ENCODE measurements at regions not wholly inside any gene's neighbourhood (a gene's known extent, or its start where the extent isn't known, plus 50 kb on each side); places are given as distances from the start of the nearest gene placed in this dataset.

- Mint-ChIP-seq H3K27me3 (ENCODE audit: low read depth, unreplicated experiment) (no peaks in the 10 kb centered on the region), H3K36me3 (ENCODE audit: low read depth, unreplicated experiment) (no peaks in the 10 kb centered on the region), H3K4me3 (ENCODE audit: unreplicated experiment) (no peak overlapping the region), H3K9me3 (ENCODE audit: unreplicated experiment) (no peaks in the 10 kb centered on the region), H3K4me1 (ENCODE audit: low read depth, unreplicated experiment) (no peaks in the 10 kb centered on the region), H3K27ac (ENCODE audit: unreplicated experiment) (no peak overlapping the region)
- Histone ChIP-seq H2AFZ (ENCODE audit: low read depth, low read length) (no peak overlapping the region), H3K9ac (ENCODE audit: low read length) (no peak overlapping the region), H3K79me2 (ENCODE audit: insufficient read depth, low read length) (no peaks in the 10 kb centered on the region), H3K4me3 (ENCODE audit: insufficient read depth, low read depth, low read length) (no peak overlapping the region), H3K27ac (ENCODE audit: low read depth, low read length) (no peak overlapping the region), H3K4me1 (ENCODE audit: insufficient read depth, low read length) (no peaks in the 10 kb centered on the region), H3K27me3 (ENCODE audit: insufficient read depth, low read length) (no peaks in the 10 kb centered on the region), H3K4me2 (ENCODE audit: low read length) (no peak overlapping the region), H3K36me3 (ENCODE audit: insufficient read depth, low read length) (no peaks in the 10 kb centered on the region), H3K9me3 (ENCODE audit: insufficient read depth, low read depth, low read length) (no peaks in the 10 kb centered on the region), H4K20me1 (ENCODE audit: insufficient read depth, low read length) (no peaks in the 10 kb centered on the region)
- no peak for TF ChIP-seq EZH2 (IDR thresholded peaks at IDR 0.05; ENCODE audit: insufficient read depth, low read length)
- no peak for TF ChIP-seq CTCF (IDR thresholded peaks at IDR 0.05; ENCODE audit: insufficient read depth, low read depth, low read length)
- no peak for FAIRE-seq
- no peak for DNase-seq (ENCODE audit: low read depth)
These were observed 698.8 kb upstream of the CELF2 start for GRCh38 chr10:10318856-10319255.

GRCh38 chr10:10320956-10321355 is 696.7 kb upstream of the CELF2 start:
- no peak overlapping the region for H3K9ac ChIP-seq (ENCODE audit: low read length)
- no peaks in the 10 kb centered on the region for H3K27me3 Mint-ChIP-seq (ENCODE audit: low read depth, unreplicated experiment)
- H3K36me3 Mint-ChIP-seq (ENCODE audit: low read depth, unreplicated experiment) = no peaks in the 10 kb centered on the region
- H3K9me3 ChIP-seq (ENCODE audit: insufficient read depth, low read depth, low read length) = no peaks in the 10 kb centered on the region
- no peak overlapping the region for H3K4me3 Mint-ChIP-seq (ENCODE audit: unreplicated experiment)
- no peak overlapping the region for H3K27ac ChIP-seq (ENCODE audit: low read depth, low read length)
- no peaks in the 10 kb centered on the region for H3K79me2 ChIP-seq (ENCODE audit: insufficient read depth, low read length)
- H3K9me3 Mint-ChIP-seq (ENCODE audit: unreplicated experiment) = no peaks in the 10 kb centered on the region
- DNase-seq (ENCODE audit: low read depth) (peak; percentile 67), FAIRE-seq (peak; percentile 23)
- no peaks in the 10 kb centered on the region for H3K27me3 ChIP-seq (ENCODE audit: insufficient read depth, low read length)
- H3K4me3 ChIP-seq (ENCODE audit: insufficient read depth, low read depth, low read length) = no peak overlapping the region
- H4K20me1 ChIP-seq (ENCODE audit: insufficient read depth, low read length) = no peaks in the 10 kb centered on the region
- TF ChIP-seq EZH2 (IDR thresholded peaks at IDR 0.05; ENCODE audit: insufficient read depth, low read length) = no peak
- no peak for TF ChIP-seq CTCF (IDR thresholded peaks at IDR 0.05; ENCODE audit: insufficient read depth, low read depth, low read length)
- H3K27ac Mint-ChIP-seq (ENCODE audit: unreplicated experiment) = no peak overlapping the region
- no peaks in the 10 kb centered on the region for H3K36me3 ChIP-seq (ENCODE audit: insufficient read depth, low read length)
- H3K4me2 ChIP-seq (ENCODE audit: low read length) = no peak overlapping the region
- H2AFZ ChIP-seq (ENCODE audit: low read depth, low read length) = no peak overlapping the region
- H3K4me1 Mint-ChIP-seq (ENCODE audit: low read depth, unreplicated experiment) = no peaks in the 10 kb centered on the region
- no peaks in the 10 kb centered on the region for H3K4me1 ChIP-seq (ENCODE audit: insufficient read depth, low read length)

GRCh38 chr10:10326116-10326515 is 691.6 kb upstream of the CELF2 start:
- peak; percentile 32 for DNase-seq (ENCODE audit: low read depth)

More at GRCh38 chr10:10326116-10326515, 691.6 kb upstream of the CELF2 start:
- TF ChIP-seq CTCF (IDR thresholded peaks at IDR 0.05; ENCODE audit: insufficient read depth, low read depth, low read length) (no peak), EZH2 (IDR thresholded peaks at IDR 0.05; ENCODE audit: insufficient read depth, low read length) (no peak)
- Histone ChIP-seq H3K9ac (ENCODE audit: low read length) (no peak overlapping the region), H2AFZ (ENCODE audit: low read depth, low read length) (no peak overlapping the region), H3K4me2 (ENCODE audit: low read length) (no peak overlapping the region), H3K9me3 (ENCODE audit: insufficient read depth, low read depth, low read length) (no peaks in the 10 kb centered on the region), H3K36me3 (ENCODE audit: insufficient read depth, low read length) (no peaks in the 10 kb centered on the region), H3K27ac (ENCODE audit: low read depth, low read length) (no peak overlapping the region), H3K79me2 (ENCODE audit: insufficient read depth, low read length) (no peaks in the 10 kb centered on the region), H4K20me1 (ENCODE audit: insufficient read depth, low read length) (no peaks in the 10 kb centered on the region), H3K27me3 (ENCODE audit: insufficient read depth, low read length) (no peaks in the 10 kb centered on the region), H3K4me1 (ENCODE audit: insufficient read depth, low read length) (no peaks in the 10 kb centered on the region), H3K4me3 (ENCODE audit: insufficient read depth, low read depth, low read length) (no peak overlapping the region)
- Mint-ChIP-seq H3K4me3 (ENCODE audit: unreplicated experiment) (no peak overlapping the region), H3K27me3 (ENCODE audit: low read depth, unreplicated experiment) (no peaks in the 10 kb centered on the region), H3K36me3 (ENCODE audit: low read depth, unreplicated experiment) (no peaks in the 10 kb centered on the region), H3K27ac (ENCODE audit: unreplicated experiment) (no peak overlapping the region), H3K4me1 (ENCODE audit: low read depth, unreplicated experiment) (no peaks in the 10 kb centered on the region), H3K9me3 (ENCODE audit: unreplicated experiment) (no peaks in the 10 kb centered on the region)
- FAIRE-seq = no peak
